Heart left ventricle (tissue), 13 donors: ENCODE measurements at regions not wholly inside any gene's neighbourhood (a gene's known extent, or its start where the extent isn't known, plus 50 kb on each side); places are given as distances from the start of the nearest gene placed in this dataset.
"Not testable (repeated sequence)": the region's sequence is repeated elsewhere in the genome, so short reads cannot be mapped to it uniquely, and the experiment has no call there.

Source experiments
- CTCF ChIP-seq, 12 donors: fragments of 200-600 bp; sonication (generic) in 4 of 12; IDR thresholded peaks; one replicate each; pipeline versions ENCODE4 v1.5.0 to v1.8.0; 2018 to 2022; ENCODE audit warnings: antibody characterized with exemption in 12 of 12, mild to moderate bottlenecking in 5 of 12
- POLR2A ChIP-seq, 2 donors: fragments of 450-650 bp; IDR thresholded peaks; one replicate each; pipeline ENCODE4 v1.6.1; 2017; ENCODE audit warnings: antibody characterized with exemption in 2 of 2, mild to moderate bottlenecking in 2 of 2, moderate library complexity in 2 of 2
- donor health status: ischemic (EF 13 %, LVEDD 7.1; RV severe dilation, severe dysfunction).
- donor health status: DM: no; HTN: yes; CAD: no.
- donor health status: DM: no; HTN: no; CAD: no.
- donor health status: ischemic (EF 25% LVEDD 6.9; RV normal size, moderate dysfunction).
- donor health status: ischemic (EF 25% LVEDD 5.7; RV mildly dilated, moderate dysfunction).
- donor health status: ischemic (EF 35%, LVEDD 5.7; RV mildly dilated, moderate dysfunction).
- donor health status: nonischemic (EF 11% LVEDD 7.7; RV severe dilation, severe dysfunction).
- donor health status: DM: yes; HTN: yes; CAD: no.
- donor health status: PGD.
- donor health status: ischemic (EF 29% LVEDD 5.4; RV normal size, mild dysfunction).
- donor health status: nonischemic (EF 23%, LVEDD 6.1; RV moderate dilation, normal function).

- not testable (repeated sequence) for TF ChIP-seq CTCF, POLR2A (IDR thresholded peaks at IDR 0.05)
Observed at GRCh38 chr18:34955494-34955893, 85.7 kb upstream of the MAPRE2 start.
